Amniotic epithelial cell (primary cell): ENCODE measurements at regions not wholly inside any gene's neighbourhood (a gene's known extent, or its start where the extent isn't known, plus 50 kb on each side); places are given as distances from the start of the nearest gene placed in this dataset.

Experiments
- DNase-seq: peaks from one replicate; pipeline ENCODE4 v3.0.0-alpha.2; 2010; ENCODE audit warnings: low read depth

DNA sequence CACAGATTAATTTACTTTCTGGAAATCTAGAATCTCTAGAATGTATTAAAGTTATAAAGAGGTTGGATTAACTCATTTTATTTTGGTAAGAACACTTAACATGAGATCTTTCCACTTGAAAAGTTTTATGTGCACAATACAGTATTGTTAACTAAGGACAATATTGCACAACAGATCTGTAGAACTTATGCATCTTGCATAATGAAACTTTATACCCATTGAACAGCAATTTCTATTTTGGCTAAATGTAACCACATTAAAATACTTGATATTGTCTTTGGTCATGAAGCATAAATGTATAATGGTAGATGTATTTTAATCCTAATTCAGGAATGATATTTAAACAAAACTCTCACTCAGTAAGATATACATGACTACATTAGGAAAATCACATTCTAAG is 203.8 kb downstream of the SNX19 start:
- DNase-seq = no peak

DNA sequence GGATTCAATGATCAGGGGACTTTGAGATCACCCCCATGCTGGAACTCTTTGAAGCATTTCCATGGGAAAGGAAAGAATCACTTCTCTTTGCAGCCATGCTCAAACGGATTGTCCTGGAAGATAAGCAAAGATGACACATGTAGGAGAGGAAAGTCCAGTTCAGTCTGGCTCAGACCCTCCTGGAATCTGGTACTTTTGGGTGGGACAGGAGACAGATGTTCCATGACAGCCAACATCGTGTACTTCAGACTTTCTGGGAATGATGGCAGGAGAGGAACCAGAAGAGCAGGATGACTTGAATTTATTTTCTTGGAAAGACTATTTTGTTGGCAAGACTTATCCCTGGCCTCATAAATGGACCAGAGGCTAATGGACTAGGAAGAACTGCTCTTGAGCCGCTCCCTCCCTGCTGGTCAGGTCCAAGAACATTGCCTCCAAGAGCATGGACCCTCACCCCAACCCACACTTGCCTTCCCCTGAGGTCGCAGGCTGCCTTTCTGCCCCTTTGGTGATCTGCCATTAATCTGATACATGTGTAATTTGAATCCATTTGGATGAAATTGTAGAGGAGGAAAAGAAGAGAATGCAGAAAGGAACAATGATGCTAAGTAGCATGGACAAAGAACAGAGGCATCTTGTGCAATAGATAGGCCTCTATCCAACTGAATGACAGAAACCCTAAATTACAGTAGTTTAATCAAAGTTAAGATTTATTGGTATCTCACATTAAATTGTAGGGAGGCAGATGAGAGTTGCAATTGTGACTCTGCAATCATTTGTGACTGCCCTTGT is 201.0 kb downstream of the SNX19 start:
- no peak for DNase-seq

DNA sequence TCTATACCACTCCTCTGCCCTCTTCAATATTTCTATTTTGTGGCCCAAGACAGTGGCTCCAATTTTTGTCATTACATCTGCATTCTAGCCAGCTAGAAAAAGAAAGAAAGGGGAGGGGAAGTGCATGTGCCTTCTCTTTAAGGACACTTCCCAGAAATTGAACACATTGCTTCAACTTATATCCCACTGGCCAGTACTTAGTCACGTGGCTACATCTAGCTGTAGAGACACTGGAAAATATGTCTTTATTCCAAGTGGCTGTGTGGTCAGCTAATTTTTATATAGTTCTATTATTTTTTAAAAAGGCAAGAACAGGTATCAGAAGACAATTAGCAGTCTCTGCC is 200.4 kb downstream of the SNX19 start:
- no peak for DNase-seq

DNA sequence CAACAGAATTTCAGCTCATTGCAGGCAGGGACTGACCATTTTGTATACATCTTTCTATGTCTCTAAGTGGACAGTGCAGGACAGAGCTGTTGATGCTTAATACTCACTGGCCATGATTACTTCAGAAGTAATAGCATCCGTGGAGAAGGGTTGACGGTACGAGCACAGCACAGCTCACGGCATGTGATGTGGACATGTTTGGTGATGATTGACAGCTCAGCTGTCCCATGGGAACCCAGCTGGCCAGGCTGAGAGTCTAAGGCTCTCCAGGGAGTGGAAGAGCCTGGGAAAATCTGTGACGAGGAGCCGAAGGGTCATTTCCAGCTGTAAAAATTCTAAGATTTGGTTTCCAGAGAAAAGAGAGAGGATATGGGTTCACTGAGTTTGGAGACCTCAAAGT is 198.2 kb downstream of the SNX19 start:
- no peak for DNase-seq

DNA sequence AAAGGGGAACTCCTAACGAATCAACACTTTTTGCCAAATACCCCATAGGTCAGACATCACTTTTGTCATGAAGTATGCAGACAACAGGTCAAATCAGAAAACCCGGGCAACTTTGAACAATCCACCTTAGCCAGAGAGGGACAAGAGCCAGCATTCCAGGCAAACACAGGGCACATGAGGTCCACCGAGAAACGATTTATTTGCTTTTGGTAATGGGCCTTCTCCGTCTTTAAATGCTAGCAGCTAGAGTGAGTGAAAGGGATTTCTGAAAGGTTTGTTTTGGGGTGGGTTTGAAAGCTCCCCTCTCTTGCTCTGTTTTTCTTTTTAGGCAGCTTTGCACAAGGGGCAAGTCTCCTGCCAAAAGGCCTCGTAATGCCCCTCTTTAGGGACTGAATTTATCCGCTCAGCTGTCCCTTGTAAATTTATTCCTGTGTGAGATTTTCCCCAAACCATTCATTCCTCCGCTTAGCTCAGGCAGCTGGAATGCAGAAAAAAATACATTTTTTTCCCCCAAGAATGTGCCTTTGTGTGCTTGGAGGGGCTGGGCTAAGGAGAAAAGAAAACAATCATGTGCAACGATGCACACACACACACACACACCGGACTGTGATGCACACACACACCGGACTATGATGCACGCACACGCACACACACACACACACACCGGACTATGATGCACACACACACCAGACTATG is 196.9 kb downstream of the SNX19 start:
- peak; percentile 51 for DNase-seq

DNA sequence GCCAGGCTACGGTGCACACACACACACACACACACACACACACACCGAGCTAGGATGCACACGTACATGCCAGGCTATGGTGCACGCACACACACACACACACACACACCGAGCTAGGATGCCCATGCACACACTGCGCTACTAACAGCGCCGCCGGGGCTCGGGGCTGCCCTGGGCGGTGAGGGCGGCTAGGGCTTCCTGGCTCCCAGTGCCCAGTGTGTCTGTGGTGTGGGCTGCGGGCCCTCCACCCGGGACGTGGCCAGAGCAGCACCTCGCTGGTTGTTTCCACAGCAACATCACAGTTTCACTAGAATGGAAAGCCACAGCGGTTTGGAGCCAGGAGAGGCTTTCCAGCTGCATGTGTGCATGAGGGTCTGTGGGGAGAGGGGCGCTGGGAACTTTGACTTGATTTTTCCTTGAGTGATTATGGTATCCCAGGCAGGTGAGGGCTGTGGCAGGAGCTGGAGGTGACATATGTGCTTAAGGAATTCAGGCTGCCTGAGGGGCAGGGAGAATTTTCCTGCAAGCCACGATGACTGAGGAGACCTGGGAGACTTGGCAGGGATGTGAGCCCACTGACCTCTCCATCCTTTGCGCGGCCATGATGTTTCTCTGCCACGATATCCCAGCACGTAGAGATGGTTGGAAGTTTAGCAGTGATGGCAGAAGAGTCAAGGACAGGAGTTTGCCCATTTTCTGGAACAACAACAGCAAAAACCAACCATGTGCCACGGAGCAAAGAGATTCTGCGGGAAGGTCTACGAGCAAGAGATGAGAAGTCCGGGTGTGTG is 195.9 kb downstream of the SNX19 start:
- no peak for DNase-seq

DNA sequence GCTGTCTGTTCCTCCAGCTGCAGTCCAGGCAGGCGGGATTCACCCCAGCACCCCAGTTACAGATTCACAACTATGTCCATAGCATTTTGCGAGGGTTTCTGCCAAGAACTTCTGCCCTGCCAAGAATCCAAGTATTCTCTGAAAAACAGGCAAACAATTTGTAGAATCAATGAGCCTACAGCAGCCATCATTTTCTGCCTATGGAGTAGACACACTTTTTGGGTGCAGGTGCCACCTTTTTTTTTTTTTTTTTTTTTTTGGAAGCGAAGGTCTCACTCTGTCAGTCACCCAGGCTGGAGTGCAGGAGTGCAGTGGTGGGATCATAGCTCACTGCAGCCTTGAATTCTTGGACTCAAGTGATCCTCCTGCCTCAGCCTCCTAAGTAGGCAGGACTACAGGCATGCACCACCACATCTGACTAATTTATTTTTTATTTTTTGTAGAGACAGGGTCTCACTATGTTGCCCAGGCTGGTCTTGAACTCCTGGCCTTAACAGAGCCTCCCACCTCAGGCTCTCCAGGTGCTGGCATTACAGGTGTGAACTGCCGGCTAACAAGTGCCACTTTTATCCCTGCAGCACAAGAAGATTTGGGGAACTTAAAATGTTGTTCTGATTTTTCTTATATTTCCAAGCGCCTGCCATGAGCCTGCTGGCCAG is 195.1 kb downstream of the SNX19 start:
- no peak for DNase-seq

DNA sequence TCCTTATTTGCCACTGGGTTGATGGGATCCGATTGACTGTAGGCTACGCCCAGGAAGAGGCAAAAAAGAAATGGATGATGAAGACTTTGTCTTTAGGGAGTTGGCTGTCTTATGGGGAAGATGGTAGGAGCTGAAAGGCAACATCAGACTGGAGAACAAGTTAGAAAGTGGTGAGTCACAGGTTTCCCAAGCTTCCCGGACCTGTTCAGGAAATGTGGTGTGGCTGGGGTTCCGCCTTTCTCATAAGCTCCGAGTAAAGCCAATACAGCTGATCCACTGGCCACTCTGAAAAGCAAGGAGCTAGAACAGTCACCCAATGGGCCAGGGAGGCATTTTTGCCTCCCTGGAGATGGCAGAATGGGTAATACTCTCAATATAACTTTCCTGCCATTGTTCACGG is 194.5 kb downstream of the SNX19 start:
- peak; percentile 51 for DNase-seq

DNA sequence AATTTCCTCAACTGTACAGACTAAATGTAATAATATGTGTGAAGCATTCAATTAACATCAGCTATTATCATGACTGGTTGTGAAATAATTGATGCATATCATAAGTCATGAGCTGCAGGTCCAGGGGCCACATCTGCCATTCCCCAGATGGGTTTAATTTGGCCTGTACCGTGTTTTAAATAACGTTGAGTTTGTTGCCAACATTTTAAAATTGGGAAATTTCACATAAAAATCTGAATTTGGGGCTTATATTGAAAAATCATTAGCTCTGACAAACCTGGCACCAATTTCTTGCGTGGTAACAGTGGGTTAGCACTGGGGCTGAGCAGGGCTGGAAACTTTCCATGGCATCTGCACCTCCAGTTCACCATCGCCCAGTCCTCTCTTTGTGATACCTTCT is 193.9 kb downstream of the SNX19 start:
- no peak for DNase-seq

DNA sequence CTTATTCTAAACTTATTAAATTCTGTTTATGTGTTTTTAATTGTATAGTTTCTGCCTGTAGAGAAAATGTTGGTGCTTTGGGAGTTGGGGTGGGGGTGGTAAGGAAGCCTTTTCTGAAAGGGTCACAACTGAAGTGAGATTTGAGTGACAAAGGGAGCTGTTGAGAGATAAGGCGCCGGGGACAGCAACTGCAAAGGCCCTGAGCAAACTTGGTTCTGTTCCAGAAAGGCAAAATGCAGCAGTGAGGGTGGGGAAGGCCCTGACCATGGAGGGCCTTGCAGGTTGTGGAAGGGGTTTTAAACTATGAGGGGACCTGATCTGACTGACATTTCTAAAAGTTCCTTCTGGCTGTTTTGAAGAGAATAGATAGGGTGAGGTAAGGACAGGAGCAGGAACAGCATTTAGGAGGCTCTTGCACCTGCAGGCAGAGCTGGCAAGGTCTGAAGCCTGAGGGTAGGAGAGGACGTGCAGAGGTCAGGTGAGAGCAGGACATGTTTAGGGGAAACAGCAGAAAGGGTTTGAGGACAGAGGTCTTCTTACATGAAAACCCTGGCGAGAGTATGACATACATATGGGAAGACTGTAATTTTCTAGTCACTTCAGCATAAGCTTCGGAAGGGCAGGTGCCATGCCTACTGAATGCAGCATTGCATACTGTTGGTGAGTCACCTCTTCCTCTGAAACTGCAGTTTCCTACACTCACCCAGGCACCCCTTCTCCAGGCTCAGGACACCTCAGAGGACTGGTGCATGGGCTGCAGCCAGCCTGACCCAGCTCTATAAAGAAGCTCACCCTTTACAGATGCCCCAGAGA is 190.7 kb downstream of the SNX19 start:
- DNase-seq = peak; percentile 17

DNA sequence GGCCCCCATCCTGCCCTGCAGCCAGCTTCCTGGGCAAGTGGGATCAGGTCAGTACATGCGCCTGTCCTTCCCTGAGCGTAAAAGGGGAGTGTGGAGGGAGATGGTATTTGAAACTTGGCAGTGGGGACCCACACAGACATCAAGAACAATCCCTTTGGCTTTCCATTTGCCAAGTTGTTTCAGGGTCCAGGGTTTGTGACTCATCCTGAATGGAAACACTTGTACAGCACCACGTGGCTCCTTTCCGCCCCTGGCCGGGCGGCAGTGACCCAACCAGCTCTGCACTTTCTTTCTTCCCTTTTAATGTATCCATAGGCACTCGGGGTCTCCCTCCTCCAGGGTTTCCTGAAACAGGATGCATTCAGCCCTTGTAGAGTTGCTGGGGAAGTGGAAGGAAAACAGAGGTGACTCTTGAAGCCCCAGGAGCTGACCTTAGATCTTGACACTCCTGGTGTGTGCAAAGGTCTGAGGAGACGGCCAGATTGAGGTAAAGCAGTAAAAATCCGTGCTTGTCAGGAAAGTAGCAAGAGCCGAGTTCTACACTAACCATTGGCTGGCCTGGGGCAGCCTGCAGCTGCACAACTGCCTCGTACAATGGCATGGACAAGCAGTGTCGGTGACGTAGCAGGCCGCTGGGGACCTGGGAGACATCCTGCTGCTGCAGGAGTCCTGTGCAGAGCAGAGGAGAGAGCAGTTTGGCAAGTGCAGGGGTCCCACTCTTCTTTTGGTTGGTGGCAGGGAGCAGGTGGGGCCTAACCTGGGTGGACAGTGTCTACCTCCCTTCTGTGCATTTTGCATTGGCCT is 189.8 kb downstream of the SNX19 start:
- peak; percentile 16 for DNase-seq

DNA sequence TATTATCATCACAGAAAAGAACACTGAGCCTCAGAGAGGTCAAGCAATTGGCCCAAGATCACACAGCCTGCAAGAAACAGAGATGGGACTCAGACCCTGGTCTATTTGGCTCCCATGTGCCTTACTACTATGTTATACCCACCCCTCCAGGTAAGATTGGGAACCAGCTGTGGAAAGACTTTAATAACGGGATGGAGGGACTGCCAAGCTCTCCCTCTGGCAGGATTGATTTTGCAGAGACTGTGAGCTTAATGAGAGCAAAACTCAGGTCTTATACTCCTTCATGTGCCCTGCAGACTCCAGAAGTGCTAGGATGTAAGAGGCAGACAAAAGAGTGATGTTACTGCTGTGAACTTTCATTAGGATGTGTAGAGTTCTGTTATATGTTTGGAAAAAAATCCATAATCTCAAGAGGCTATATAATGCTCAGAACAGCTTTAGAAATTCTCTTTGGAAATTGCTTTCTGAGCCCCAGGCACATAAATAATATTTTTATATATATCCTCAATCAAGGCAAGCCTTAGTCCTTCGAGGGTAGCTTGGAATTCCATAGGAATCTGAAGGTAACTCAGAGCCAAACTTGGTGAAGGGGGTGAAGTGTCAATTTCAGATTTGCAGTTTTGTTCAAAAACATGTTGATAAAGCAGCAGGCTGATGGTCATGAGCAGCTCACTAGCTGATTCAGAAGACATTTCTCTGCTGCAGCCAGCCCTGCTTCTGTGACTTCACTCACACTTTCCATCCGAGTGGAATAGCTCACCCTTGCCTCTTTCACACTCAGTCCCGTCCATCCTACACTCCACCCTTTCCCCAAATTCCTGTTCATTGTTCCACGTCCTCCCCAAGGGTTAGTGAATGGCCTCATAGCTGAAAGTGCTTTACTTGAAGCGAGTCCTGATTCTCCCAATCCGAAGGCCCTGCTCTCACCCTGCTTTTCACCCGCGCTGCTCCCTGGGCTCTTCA is 188.8 kb downstream of the SNX19 start:
- no peak for DNase-seq

DNA sequence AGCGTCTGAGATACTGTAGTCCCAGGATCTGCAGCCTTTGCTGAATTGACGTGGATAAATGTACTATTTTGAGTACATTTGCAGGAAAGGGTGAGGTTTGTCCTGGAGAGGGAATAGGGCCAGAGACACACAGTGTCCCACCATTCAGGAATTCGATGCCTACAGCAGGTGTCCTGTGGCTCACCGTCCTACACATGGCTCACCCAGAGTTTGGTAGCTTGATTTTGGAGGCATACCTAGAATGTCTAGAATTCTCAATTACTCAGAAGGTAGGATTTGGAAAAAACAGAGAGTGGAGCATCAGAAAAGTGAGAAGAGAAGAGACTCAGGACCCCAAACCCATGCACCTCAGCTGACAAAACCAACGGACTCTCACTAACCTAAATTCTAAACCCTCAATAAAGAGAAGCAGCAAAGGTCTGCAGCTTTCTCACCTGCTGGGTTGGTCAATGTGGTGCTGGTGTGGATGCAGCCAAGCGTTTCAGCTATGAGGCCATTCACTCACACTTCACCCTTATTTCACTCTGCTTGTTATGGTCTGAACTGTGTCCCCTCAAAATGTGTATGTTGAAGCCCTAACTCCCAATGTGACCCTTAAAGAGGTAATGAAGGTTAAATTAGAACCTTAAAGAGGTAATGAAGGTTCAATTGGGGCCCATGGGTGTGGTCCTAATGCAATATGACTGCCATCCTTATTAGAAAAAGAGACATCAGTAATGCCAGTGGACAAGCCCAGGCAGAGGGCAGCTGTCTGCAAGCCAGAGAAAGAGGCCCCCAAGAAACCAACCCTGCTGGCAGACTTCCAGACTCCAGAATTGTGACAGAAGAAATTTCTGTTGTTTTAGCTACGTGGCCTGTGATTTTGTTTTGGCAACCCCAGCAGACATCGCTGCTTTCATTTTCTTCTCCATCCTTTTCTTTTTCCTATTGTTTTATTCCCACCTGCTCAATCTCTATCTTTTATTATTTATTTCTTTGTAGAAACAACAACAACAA is 187.8 kb downstream of the SNX19 start:
- DNase-seq = no peak

DNA sequence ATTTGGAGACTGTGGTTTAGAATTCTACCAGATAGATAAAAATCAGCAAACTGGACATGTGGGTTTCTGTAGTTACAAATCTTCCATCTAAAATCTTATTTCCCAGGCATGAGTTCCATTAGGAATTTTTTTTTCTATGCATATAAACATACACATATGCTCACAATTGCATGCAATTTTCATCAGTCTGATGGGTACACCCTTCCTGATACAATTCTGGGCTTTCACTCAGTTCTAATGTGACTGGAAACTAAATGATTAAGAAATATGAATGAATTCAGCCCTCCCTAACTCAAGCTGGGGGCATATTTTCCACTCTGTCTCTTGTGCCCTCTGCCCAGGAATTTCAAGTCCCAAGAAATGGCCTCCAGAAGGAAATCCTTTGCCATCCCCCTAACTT is 187.1 kb downstream of the SNX19 start:
- DNase-seq = no peak

DNA sequence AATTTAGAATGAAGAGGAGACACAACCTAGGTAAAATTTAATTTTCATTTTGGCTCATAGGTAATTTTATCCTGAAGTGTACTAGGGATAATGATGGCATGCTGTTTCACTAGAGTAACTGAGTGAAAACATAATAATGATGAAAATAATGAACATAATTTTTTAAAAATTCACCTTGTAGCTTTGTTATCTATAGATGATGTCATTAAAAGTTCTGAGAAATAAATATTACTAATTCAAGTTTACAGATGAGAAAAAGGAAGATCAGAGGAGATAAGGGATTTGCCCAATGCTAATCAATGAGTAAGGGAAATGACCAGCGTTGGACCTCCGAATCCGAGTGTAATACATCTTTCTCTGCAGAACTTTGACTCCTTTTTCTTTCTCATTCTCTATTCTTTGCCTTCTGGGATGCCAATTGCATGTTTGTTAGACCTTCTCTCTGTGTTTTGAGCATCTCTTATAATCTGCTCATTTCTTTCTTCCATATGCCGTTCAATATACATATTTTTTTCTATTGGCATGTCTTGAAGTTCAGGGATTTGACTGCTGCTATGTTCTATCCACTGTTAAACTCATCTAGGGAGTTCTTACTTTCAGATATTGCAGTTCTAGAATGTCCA is 186.5 kb downstream of the SNX19 start:
- DNase-seq = peak; percentile 42

DNA sequence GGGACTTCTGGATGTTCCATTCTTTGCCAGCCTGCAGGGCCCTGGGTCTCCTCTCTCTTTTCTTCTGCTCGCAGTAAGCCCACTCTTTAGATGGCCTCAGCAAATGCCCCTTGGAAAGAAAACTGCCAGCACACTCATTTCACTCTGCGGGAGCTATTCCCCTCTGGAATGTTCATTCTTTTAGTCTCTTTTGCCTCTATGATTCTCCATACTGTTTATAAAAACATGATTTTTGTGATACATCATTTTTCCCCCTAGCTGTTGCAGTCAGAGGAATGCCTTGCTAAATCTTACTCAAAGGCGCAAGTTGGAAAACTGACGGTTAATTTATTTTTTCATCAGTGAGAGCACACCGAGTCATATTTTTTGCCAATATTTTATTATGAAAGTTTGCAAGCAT is 184.9 kb downstream of the SNX19 start:
- DNase-seq = no peak

DNA sequence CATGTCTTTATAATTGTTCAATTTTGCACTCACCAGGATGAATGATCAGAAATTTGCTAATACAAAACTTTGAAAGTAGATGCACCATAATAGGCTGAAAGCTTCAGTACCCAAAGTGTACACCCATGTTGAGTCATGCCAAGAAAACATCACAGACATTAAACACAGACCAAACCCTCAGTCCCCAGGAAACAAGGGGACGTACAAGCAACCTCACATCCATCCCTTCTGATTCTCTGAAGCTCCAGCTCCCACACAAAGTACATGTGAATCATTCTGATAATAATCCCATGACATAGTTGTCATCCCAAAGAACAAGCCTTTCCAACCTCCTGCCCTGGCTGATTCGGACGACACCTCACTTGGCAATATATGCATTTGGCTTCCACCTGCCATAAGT is 183.8 kb downstream of the SNX19 start:
- no peak for DNase-seq
